HG03025 (cell line): ENCODE measurements at regions not wholly inside any gene's neighbourhood (a gene's known extent, or its start where the extent isn't known, plus 50 kb on each side); places are given as distances from the start of the nearest gene placed in this dataset.
"Not testable (repeated sequence)": the region's sequence is repeated elsewhere in the genome, so short reads cannot be mapped to it uniquely, and the experiment has no call there.

Experiments
- ATAC-seq: cut with Tn5 transposase; IDR thresholded peaks from one replicate; pipeline ENCODE4 v1.9.1; 2021; ENCODE audit warnings: mild to moderate bottlenecking, moderate library complexity; ENCODE audit not compliant: unreplicated experiment, low FRiP score

DNA sequence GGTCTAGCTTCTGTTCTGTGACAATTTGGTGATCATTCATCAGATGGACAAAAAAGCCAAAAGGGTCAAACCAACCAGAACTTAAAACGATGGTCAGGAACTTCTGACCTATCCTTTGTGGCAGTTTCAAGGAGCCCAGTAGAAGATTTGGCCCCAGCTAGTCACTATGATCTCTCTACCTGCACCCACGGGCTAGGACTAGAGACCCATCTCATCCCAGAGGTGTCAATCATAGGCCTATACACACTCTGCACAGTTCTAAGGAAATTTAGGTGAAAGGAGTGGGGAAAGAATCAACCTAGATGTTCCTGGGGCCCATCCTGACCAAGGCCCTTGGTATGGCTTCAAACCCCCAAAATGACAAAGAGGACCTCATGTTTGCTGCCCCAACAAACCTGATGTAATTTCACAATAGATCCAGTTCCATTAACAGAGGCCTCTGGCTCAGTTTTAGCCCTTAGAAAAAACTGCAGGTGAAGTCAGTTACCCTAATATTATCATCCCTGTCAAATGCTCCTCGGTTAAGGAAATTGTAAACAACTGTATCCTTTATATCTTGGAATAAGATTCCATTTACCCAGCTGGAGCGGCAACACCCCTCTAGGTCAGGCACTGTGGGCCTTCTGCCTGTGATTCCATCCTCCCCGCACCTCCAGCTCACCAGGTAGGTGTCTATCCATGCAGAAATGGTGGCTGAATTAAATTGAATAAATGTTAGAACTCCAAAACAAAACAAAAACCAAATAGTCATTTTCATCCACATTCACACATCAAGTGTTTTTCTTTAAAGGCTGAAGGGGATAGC, 138.7 kb downstream of the ENC1 start:
- no peak for ATAC-seq

DNA sequence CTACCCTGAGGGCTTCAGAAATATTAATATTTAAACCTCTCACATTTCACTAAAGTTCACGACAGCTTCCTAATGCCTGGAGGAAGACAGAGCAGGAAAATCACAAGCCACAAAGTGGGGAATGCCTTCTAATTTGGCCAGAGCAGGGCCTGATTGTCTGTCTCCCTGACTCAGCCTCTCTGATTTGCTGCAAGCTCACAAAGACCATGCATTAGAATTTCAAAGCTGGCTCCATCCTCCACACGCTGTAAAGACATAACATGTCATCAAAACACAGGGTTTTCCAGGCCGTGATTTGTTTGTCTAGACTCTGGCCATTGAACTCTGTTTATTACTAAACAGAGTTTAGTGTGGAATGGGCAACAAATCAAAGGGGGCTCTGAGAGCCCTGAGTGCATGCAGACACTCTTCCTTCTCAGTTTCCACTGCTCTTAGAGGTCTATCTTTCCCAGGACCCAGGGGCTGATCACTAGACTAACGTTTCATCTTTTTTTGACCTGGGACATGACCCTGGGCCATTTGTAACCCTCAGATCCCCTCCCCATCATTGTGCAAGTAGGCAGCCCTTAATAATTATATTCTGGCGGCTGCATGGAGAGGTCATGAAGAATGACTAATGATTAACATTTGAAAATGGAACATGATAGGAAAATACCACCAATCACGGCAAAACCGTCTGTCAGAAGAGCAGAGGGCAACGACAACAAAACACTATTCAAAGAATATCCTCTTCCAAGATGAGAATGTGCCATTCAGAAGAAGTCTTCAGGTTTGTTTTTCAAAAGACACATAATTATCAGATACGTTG, 140.2 kb downstream of the ENC1 start:
- ATAC-seq, result no peak

DNA sequence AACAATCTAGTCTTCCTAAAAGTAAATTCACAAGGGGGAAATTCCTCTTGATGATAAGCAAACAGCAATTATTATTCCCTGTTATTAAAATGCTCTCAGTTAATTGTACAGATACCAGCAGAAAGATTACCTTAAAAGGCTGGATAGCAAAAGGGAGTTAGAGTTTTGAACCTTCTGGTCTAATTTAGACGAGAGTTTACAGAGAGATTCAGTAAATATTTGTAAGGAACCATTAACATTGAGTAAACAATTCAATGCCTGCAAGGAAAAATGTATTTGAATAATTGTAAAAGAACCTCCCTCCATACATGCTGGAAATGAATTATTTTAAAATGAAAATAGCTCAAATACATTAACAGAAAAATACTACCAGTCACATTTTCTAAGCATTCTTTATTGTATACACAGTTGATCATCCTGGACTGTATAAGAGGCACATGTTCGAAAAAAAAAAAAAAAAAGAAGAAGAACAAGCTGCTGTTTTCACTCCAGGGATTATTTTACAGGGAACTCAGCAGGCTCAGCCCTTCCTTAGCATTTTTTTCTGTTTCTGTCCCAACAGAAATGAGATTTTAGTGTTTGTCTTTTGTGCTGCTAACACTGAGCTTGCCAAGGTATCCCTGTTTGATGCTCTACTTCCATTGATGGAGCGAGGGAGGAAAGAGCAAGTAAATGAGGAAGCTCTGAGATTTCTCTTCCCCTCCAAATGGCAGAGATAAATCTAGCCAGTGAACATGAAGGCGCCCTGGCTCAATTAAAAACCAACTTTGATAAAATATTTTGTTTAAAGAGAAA, 141.1 kb downstream of the ENC1 start:
- no peak for ATAC-seq

DNA sequence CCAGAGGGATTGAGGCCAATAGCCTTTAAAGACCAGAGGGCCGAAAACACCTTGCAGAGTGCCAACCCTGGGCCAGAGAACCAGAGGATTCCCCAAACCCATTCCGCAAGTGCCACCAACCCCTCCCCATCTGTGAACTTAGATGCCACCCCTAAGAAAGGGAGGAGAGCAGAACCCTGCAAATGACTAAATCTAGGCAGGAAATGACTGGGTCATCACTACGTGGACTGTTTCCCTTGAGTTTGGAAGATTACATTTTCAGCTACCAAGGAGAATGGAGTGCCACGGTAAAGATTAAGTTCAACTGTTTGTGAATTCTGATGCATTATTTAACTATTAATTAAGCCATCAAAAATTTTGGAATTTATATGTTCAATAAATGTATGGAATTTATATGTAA, 142.8 kb downstream of the ENC1 start:
- ATAC-seq, result no peak

DNA sequence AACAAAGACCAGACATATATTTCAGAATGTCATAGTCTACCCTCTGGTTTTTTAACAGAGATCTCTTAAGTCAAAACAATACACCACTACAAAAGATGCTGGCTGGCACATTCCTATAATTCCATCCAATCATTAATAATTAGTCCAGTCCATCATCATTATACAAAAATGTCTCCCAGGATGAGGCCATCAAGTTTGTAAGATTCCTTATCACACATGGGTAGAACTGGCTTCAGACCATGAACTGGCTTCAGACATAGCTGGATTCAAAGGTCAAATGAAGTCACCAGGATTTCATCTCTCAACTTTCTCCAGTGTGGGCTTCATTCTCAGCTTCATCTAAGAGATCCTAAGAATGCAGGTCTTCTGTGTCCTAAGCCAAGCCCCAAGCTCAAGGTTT, 147.1 kb downstream of the ENC1 start:
- no peak for ATAC-seq

DNA sequence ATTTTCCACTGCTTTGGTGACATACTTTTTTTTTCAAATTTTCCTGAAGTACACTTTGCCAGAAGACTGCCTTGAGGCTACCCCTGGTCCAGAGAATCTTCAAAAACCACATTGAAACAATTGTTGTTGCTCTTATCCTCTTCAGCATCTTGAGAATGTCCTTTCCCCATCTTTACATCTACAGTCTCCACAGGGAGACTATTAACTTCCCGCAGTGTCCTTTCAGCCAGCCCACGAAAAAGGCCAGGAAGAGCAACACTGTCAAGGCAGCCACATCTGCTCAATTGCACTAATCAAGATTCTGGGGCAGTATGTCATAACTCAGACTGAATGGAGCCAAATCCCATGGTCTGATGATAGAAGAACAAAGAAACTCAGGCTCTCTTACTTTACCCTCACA, 148.3 kb downstream of the ENC1 start:
- ATAC-seq, result no peak

DNA sequence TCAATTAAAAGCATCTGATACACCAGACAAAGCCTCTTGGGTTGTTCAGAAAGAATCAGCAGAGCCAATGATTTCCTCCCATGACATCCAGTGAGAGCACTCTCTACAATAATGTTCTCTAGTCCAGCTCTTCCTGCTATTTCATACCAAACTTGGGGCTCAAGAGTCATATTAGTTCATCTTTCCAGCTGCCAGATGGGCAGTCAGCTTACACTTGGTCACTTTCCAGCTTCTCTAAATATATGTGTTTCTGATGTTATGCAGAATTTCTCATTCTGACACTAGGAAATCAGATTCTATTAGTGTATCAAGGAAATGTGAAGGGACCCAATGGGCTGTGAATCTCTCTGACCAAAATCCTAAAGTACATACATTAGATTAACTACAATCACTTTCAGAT, 148.9 kb downstream of the ENC1 start:
- ATAC-seq, result no peak

DNA sequence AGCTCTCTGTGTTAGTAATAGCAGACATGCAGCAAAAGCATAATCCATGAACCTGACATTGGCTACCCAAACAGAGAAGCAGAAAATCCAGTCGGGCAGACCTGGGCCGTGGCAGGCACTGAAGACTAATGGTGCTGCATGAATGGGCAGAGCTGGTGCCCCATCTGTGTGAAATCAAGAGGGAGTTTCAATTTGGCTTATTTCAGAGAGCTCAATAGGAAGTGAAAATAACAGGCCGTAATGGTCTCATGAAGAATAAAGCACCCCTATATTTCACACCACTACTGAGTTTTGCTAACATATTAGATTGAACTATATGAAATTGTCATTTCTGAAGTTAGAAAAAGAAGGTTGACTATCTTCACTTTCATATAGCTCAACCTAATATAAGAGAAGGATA, 149.7 kb downstream of the ENC1 start:
- ATAC-seq, result peak; percentile 97

DNA sequence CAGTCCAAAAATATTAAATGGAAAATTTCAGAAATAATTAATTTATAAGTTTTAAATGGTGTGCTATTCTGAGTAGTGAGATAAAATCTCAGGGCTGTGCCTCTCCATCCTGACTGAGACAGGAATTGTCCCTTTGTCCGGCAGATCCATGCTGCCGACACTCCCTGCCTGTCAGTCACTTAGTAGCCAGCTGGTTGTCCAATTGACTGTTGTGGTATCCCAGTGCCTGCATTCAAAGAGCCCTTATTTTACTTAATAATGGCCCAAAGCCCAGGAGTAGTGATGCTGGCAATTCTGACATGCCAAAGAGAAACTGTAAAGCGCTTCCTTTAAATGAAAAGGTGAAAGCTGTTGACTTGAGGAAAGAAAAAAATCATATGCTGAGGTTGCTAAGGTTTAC, 157.5 kb downstream of the ENC1 start:
- ATAC-seq, result no peak

DNA sequence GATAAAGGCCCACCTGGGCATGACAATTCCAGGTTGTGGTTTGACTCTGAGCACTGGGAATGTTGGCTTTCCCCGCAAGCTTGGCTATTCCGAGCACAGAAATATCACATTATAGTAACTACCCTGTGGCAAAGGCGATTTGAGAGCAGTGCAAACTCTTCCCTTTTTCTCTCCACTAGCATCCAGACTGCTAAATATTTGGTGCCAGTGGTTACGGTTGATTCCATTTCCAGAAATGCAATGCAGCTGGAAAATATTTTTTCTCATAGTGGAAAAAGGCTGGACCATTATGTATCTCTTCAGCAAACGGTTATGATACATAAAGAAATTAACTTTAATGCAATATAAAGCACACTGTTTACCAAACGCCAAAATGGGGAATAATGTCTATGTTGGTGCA, 158.0 kb downstream of the ENC1 start:
- no peak for ATAC-seq

DNA sequence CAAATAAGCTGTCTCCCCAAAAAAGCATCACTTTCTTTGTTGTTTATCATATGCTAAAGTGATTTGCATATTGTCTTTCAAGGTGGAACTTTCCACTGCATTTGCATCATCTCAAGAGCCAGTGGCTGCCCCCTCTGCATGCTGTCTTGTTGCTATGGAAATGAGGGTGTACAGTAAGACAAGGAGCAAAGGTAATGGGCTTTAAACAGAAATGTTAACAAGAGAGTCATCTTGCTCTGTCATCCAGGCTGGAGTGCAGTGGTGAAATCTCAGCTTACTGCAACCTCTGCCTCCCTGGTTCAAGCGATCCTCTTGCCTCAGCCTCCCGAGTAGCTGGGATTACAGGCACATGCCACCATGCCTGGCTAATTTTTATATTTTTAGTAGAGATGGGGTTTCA, 159.2 kb downstream of the ENC1 start:
- not testable (repeated sequence) for ATAC-seq

DNA sequence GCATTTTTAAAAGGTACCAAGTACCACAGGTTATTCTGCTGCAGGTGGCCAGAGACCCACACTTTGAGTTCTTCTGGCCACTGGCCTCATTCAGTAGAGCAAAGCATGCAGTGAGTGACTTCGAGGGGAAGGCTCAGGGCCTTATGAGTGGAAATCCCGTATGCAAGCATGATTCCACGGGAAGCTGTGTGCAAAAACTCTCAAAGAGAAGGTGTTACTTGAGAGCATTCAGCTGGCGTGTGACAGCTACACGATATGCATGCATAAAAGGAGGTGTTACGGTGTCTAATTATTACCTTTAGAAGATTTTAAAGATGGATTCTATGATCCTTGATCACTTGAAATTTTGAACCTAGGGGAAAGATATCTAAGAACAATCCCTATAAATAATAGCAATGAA, 160.3 kb downstream of the ENC1 start:
- ATAC-seq, result no peak

DNA sequence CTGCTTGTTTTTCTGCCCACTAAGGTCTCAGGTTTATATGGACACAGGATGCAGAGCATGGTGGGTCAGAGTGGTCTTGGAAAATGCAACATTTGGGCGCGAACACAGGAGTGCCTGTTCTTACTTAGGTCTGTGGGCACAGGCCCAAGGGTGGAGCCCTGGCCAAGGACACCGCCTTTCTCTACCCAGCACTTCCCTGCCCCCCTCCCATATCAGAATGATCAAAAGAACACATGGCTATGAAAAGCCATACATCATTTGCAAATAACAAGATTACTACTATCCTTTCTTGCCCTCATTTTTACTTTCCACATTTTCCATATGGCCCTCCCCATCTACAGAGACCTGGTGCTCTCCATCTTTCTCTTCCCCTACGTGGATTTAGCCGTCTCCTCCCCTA, 162.2 kb downstream of the ENC1 start:
- ATAC-seq, result no peak

DNA sequence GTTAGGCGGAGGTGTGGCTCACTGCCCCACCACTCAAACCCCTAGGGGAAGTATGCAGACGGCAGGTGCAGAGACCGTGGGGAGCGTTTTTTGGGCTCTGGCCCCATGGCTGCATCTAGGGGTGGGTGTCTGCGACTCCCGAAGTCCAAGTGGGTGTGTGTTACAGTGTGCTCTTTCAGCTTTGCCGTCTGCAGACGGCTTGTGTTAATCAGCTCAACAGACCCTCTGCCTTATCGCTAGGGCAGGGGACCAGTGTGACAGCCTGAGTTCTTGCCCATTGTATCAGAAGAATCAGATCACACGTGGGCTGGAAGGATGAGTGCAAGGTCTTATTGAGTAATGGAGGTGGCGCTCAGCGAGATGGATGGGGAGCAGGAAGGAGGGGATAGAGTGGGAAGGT, 162.8 kb downstream of the ENC1 start:
- ATAC-seq, result no peak

DNA sequence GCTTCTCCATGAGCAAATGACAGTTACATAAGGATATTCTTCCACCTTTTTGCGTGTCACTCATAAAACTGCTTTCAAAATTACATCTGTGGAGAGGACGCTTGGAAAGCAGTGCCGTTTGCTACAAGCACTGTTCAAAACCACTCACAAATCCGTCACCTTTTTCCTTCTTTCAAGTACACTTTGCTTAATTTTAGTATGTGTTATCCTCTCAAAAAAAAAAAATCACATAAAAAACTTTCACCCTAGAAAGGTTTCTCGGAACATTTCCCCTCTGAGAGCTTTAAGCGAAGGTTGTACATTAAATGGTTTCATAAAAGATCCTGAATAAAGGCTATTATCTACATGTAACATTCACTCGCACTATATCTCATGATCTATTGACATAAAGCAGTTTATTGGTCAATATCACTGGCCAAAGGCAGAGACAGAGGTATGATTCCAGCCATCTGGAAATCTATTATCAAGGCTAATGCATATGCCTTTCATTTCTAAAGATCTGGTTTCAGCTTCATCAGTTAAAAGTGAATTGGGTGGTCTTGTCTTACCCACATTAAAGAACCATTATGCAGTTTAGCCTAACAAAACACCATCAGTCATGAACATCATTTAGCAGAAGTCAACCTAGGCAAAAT, 163.6 kb downstream of the ENC1 start:
- ATAC-seq, result no peak

DNA sequence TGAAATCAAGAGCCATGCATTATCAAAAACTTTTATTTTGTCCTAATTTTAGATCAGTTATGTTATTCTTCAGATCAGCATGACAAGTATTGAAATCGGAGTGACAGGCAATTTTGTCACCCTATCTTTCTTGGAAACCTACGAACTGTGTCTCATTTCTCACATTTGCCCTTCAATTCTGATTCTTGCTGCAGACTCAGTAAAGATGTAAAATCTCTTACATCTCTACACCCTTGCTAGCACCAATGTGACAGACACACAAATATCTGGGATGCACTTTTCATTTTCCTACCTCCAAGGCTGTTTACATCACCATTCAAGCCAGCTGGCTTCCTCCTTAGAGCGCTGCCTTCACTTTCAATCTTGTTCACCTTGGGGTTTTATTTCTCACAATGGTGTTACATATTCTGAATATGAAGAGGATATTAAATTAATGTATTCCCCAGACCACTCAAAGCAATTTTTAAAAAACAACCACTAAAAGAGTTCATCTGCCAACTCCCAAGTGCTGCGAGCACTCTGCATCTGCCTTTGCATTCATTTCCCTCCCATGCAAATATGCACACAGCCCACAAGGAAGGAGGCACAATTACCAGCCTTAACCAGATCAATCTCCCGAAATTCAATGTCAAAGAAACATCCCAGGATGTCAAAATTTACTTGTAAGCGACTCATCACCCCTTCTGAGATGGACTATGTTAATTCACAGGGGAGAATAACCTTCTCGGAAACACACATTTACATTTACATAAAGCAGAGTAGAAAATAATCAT, 164.3 kb downstream of the ENC1 start:
- no peak for ATAC-seq

DNA sequence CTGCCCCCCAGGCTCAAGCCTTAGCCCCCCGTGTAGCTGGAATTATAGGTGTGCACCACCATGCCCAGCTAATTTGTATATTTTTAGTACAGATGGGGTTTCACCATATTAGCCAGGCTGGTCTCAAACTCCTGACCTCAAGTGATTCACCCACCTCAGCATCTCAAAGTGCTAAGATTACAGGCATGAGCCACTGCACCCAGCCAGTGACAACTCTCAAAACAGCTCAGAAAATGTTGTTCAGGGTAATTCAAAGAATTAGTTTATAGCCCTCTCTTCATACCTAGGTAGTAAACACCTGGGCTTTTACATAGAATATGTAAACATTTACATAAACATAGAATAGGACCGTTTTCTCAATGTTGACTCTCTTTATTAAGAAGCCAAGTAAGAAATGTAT, 168.7 kb downstream of the ENC1 start:
- ATAC-seq, result no peak

DNA sequence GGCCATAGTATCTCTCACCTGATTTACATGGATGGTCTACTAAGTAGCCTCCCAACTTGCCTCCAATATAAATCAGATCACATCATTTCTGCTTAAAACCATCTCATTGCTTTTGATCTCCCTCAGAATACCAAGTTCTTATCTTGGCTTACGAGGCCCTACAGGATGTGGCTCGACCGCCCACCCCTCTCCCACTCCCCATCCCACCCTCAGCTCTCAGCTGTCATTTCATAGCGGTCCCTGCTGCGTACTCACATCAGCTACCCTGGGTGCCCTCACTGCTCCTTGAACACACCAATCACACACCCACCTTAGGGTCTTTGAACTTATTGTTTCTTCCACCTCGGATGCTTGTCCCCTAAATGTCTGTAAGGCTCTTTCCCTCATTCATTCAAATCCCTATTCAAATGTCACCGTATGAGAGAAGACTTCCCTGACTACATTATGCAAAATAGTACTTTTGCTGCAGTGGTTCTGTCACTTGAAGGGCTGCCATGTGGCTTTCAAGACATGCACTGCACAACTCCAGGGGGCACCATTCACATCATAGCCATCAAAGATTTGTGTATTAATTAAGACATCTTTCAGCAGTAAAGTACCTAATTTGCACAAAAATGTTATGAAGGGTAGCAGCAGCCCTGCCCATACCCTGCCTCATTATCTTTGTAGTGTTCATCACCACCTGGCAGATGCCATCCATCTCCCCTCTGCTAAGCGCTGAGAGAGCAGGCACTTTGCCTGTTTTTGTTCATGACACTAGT, 171.1 kb downstream of the ENC1 start:
- ATAC-seq, result no peak

DNA sequence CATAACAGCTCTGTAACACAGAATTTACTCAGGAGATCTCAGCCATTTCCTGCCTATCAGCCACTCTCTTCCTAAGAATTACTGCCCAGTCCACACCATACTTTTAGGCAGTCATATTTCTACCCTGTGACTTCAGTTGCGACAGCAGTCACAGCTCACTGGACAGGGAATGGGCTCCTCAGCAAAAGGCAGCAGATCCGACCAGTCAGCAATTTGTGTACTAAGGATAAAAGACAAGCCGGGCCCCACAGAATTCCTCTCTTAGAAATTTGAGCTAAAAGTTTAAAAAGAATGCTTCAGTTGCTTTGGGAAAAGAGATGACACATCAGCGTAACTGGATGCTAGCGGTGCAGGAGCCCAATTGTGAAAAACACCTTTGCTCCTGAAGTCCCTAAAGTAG, 172.1 kb downstream of the ENC1 start:
- ATAC-seq, result no peak
